H1 (cell line): ENCODE measurements at regions not wholly inside any gene's neighbourhood (a gene's known extent, or its start where the extent isn't known, plus 50 kb on each side); places are given as distances from the start of the nearest gene placed in this dataset.

ENCODE experiments used
- CTCF ChIA-PET: fragments of 300-600 bp; sonication (Branson Sonifier 250); formaldehyde crosslinking; loops from one replicate; lab custom pipeline; 2021; ENCODE audit not compliant: partially characterized antibody; lab: Charles Lee
- POLR2A ChIA-PET: fragments of 300-600 bp; sonication (Branson Sonifier 250); formaldehyde crosslinking; loops from one replicate; lab custom pipeline; 2021; ENCODE audit warnings: inconsistent platforms; ENCODE audit not compliant: partially characterized antibody; lab: Charles Lee
- DNase-seq, 2 experiments: peaks; one replicate each; pipeline versions ENCODE4 v3.0.0 to v3.0.0-alpha.2; 2010 to 2022; ENCODE audit warnings: low spot score in 2 of 2, low read depth in 1 of 2, mixed read lengths in 1 of 2
- FAIRE-seq: peaks from 2 replicates; lab custom pipeline; 2011; peaks lifted over from hg19 to GRCh38; lab: Jason Lieb, UNC
- H2AFZ ChIP-seq: 2 replicates; pipeline ENCODE4 v1.8.1; 2012; ENCODE audit warnings: low read length, inconsistent platforms
- H2AK5ac ChIP-seq: 2 replicates; pipeline ENCODE4 v1.6.1; 2013; ENCODE audit warnings: low read depth, low read length
- H2BK120ac ChIP-seq: replicated peaks from 2 replicates; pipeline ENCODE3; 2013; ENCODE audit warnings: low read depth, low read length, inconsistent platforms
- H2BK12ac ChIP-seq: 2 replicates; pipeline ENCODE4 v1.6.1; 2013; ENCODE audit warnings: low read depth, low read length
- H2BK15ac ChIP-seq: 2 replicates; pipeline ENCODE4 v1.6.1; 2013; ENCODE audit warnings: low read length
- H2BK20ac ChIP-seq: 2 replicates; pipeline ENCODE4 v1.6.1; 2013; ENCODE audit warnings: low read length
- H2BK5ac ChIP-seq: 2 replicates; pipeline ENCODE4 v1.6.1; 2013; ENCODE audit warnings: low read depth, low read length
- H3K14ac ChIP-seq: 2 replicates; pipeline ENCODE4 v1.6.1; 2013; ENCODE audit warnings: inconsistent platforms; ENCODE audit not compliant: insufficient read length
- H3K18ac ChIP-seq: 2 replicates; pipeline ENCODE4 v1.6.1; 2013; ENCODE audit warnings: low read length; ENCODE audit errors: extremely low read depth
- H3K23ac ChIP-seq: 2 replicates; pipeline ENCODE4 v1.6.1; 2013; ENCODE audit warnings: inconsistent platforms; ENCODE audit not compliant: insufficient read length
- H3K23me2 ChIP-seq: 2 replicates; pipeline ENCODE4 v1.6.1; 2013; ENCODE audit warnings: low read depth, low read length
- H3K27ac ChIP-seq: 2 replicates; pipeline ENCODE4 v1.6.1; 2011; ENCODE audit warnings: low read depth, low read length, inconsistent platforms
- H3K27me3 ChIP-seq, 4 experiments: replicated peaks in 1 of 4; 1 replicate in 1 of 4; 2 replicates in 3 of 4; pipeline versions ENCODE4 v1.6.1 to v1.8.1; 2011 to 2013; ENCODE audit warnings: low read length in 3 of 4, mild to moderate bottlenecking in 3 of 4, inconsistent platforms in 2 of 4, mixed read lengths in 2 of 4, moderate library complexity in 1 of 4; ENCODE audit not compliant: control insufficient read depth in 3 of 4, insufficient read depth in 3 of 4; ENCODE audit errors: extremely low read depth in 1 of 4
- H3K36me3 ChIP-seq, 4 experiments: 2 replicates each; pipeline versions ENCODE4 v1.6.1 to v1.8.1; 2011 to 2013; ENCODE audit warnings: mild to moderate bottlenecking in 4 of 4, low read length in 3 of 4, moderate library complexity in 2 of 4, control low read depth in 1 of 4, inconsistent platforms in 1 of 4; ENCODE audit not compliant: insufficient read depth in 4 of 4, control insufficient read depth in 2 of 4
- H3K4ac ChIP-seq: replicated peaks from 2 replicates; pipeline ENCODE3; 2013; ENCODE audit warnings: low read length, low read depth, mixed read lengths, inconsistent platforms; ENCODE audit not compliant: insufficient read length
- H3K4me1 ChIP-seq, 4 experiments: replicated peaks in 1 of 4; 1 replicate in 1 of 4; 2 replicates in 3 of 4; pipeline versions ENCODE4 v1.6.1 to v1.8.1; 2011 to 2013; ENCODE audit warnings: low read length in 3 of 4, inconsistent platforms in 2 of 4, mixed read lengths in 1 of 4; ENCODE audit not compliant: insufficient read depth in 4 of 4, control insufficient read depth in 3 of 4
- H3K4me2 ChIP-seq, 2 experiments: 2 replicates each; pipeline versions ENCODE4 v1.6.1 to v1.8.1; 2011 to 2013; ENCODE audit warnings: low read depth in 2 of 2, low read length in 2 of 2, control low read depth in 1 of 2, inconsistent platforms in 1 of 2, mild to moderate bottlenecking in 1 of 2; ENCODE audit not compliant: insufficient read depth in 1 of 2
- H3K4me3 ChIP-seq, 4 experiments: fragments of 200-600, 300-600 bp in 1 of 4; sonication (generic), shearing (Covaris generic), sonication (Bioruptor Twin) in 1 of 4; 2 replicates each; pipeline versions ENCODE4 v1.5.1 to v1.8.1; 2011 to 2016; ENCODE audit warnings: low read length in 4 of 4, low read depth in 3 of 4, control low read depth in 2 of 4, inconsistent platforms in 2 of 4, mild to moderate bottlenecking in 2 of 4, mixed read lengths in 1 of 4, moderate library complexity in 1 of 4; ENCODE audit not compliant: insufficient read depth in 2 of 4; ENCODE audit errors: extremely low read depth in 1 of 4
- H3K56ac ChIP-seq: replicated peaks from 2 replicates; pipeline ENCODE3; 2013; ENCODE audit warnings: low read depth, mild to moderate bottlenecking, mixed read lengths, low read length, inconsistent platforms; ENCODE audit not compliant: insufficient read length
- H3K79me1 ChIP-seq: 2 replicates; pipeline ENCODE4 v1.6.1; 2013; ENCODE audit warnings: low read depth, low read length, control low read depth
- H3K79me2 ChIP-seq, 2 experiments: 2 replicates each; pipeline versions ENCODE4 v1.6.1 to v1.8.1; 2012 to 2013; ENCODE audit warnings: low read length in 2 of 2, mild to moderate bottlenecking in 2 of 2, inconsistent platforms in 1 of 2; ENCODE audit not compliant: insufficient read depth in 2 of 2, control insufficient read depth in 1 of 2
- H3K9ac ChIP-seq, 4 experiments: replicated peaks in 1 of 4; 1 replicate in 1 of 4; 2 replicates in 3 of 4; pipeline versions ENCODE4 v1.6.1 to v1.8.1; 2011 to 2013; ENCODE audit warnings: low read depth in 3 of 4, low read length in 3 of 4, control low read depth in 2 of 4, mild to moderate bottlenecking in 2 of 4, moderate library complexity in 2 of 4, inconsistent platforms in 1 of 4; ENCODE audit errors: extremely low read depth in 1 of 4
- H3K9me3 ChIP-seq, 2 experiments: 2 replicates each; pipeline versions ENCODE4 v1.6.1 to v1.8.1; 2012 to 2013; ENCODE audit warnings: mild to moderate bottlenecking in 2 of 2, moderate library complexity in 2 of 2, control low read depth in 1 of 2, inconsistent platforms in 1 of 2, low read depth in 1 of 2, low read length in 1 of 2, mixed read lengths in 1 of 2; ENCODE audit not compliant: insufficient read depth in 2 of 2
- H4K20me1 ChIP-seq, 2 experiments: replicated peaks in 1 of 2; 2 replicates each; pipeline versions ENCODE3 to v1.8.1; 2011 to 2013; ENCODE audit warnings: inconsistent platforms in 2 of 2, low read length in 2 of 2, mild to moderate bottlenecking in 1 of 2; ENCODE audit not compliant: insufficient read depth in 2 of 2, control insufficient read depth in 1 of 2
- H4K5ac ChIP-seq: 2 replicates; pipeline ENCODE4 v1.6.1; 2013; ENCODE audit warnings: low read length, low read depth, mixed read lengths, inconsistent platforms; ENCODE audit not compliant: insufficient read length
- H4K8ac ChIP-seq: 2 replicates; pipeline ENCODE4 v1.8.0; 2013; ENCODE audit warnings: mild to moderate bottlenecking, moderate library complexity, low read length, inconsistent platforms; ENCODE audit not compliant: insufficient read depth; ENCODE audit errors: extremely low read depth
- H4K91ac ChIP-seq: replicated peaks from 2 replicates; pipeline ENCODE3; 2013; ENCODE audit warnings: low read length, mixed read lengths, inconsistent platforms; ENCODE audit not compliant: insufficient read length
- CBX5 ChIP-seq: fragments of 300-800, 300-1000 bp; sonication (generic); IDR thresholded peaks from 2 replicates; pipeline ENCODE4 v1.7.1; 2016; ENCODE audit warnings: antibody characterized with exemption, low read length, low read depth
- CHD2 ChIP-seq: IDR thresholded peaks from 2 replicates; pipeline ENCODE4 v1.6.1; 2012; ENCODE audit warnings: low read length, improper control_type of control experiment
- HDAC2 ChIP-seq, 2 experiments: fragments of 300-600 bp in 1 of 2; sonication (generic) in 1 of 2; IDR thresholded peaks; 2 replicates each; pipeline ENCODE4 v1.6.1; 2011 to 2012; ENCODE audit warnings: low read depth in 2 of 2, low read length in 2 of 2, mild to moderate bottlenecking in 2 of 2, moderate library complexity in 2 of 2, borderline replicate concordance in 1 of 2, inconsistent platforms in 1 of 2
- KDM5A ChIP-seq: fragments of 200-600 bp; IDR thresholded peaks from 2 replicates; pipeline ENCODE4 v1.7.1; 2012; ENCODE audit warnings: mild to moderate bottlenecking, low read length, inconsistent platforms, mixed read lengths
- MAX ChIP-seq: IDR thresholded peaks from 2 replicates; pipeline ENCODE4 v1.6.1; 2012; ENCODE audit warnings: inconsistent platforms
- RFX5 ChIP-seq: IDR thresholded peaks from 2 replicates; pipeline ENCODE4 v1.6.1; 2011; ENCODE audit warnings: low read depth, low read length, improper control_type of control experiment, borderline replicate concordance
- SIRT6 ChIP-seq: IDR thresholded peaks from one replicate; pipeline ENCODE4 v1.7.1; 2012; ENCODE audit warnings: low read length, inconsistent platforms
- SIX5 ChIP-seq: IDR thresholded peaks from 2 replicates; pipeline ENCODE4 v1.6.1; 2011; ENCODE audit warnings: mild to moderate bottlenecking, low read depth, low read length
- WGBS, 2 experiments: shearing (Covaris generic) in 1 of 2; methylation state at CpG; one replicate each; pipeline versions ENCODE4 v1.1.6 to v1.1.7; 2013 to 2015; ENCODE audit warnings: low lambda C conversion rate in 2 of 2, mixed read lengths in 2 of 2, inconsistent platforms in 1 of 2, low coverage in 1 of 2, missing lambda C conversion rate in 1 of 2; ENCODE audit not compliant: insufficient replicate concordance in 2 of 2, insufficient coverage in 1 of 2, insufficient read length in 1 of 2; ENCODE audit errors: extremely low coverage in 1 of 2, missing lambda C conversion rate in 1 of 2; 5-methylcytosine and 5-hydroxymethylcytosine counted together

- no peak overlapping the region for H2AK5ac ChIP-seq
- H3K27ac ChIP-seq = no peak overlapping the region
- H3K23me2 ChIP-seq = no peaks in the 10 kb centered on the region
- no peak overlapping the region for H2BK12ac ChIP-seq
- no peak overlapping the region for H4K5ac ChIP-seq
- H3K14ac ChIP-seq = no peak overlapping the region
- H3K9me3 ChIP-seq = no peaks in the 10 kb centered on the region
- no peaks in the 10 kb centered on the region for H3K4me1 ChIP-seq
- no peak overlapping the region for H4K91ac ChIP-seq
- no peak overlapping the region for H2BK120ac ChIP-seq
- POLR2A ChIA-PET = no interaction called here
- 81% methylated on average over 4 of the region's 4 CpGs; no CpG with 5 or more reads in 1 of the 2 experiments for WGBS, 2 experiments
- no peak overlapping the region for H3K56ac ChIP-seq
- TF ChIP-seq CHD2 = no peak
- no peak for TF ChIP-seq HDAC2 (IDR thresholded peaks at IDR 0.05; ENCODE audit: borderline replicate concordance in 1 of 2, low read depth in 2 of 2, low read length in 2 of 2)
- no peak for TF ChIP-seq KDM5A
- no peak for TF ChIP-seq MAX
- no peak for TF ChIP-seq SIX5
- no peak for TF ChIP-seq SIRT6
- TF ChIP-seq RFX5 = no peak
- TF ChIP-seq CBX5 = no peak
- TF ChIP-seq, all 59 proteins: peak for 0
- Histone ChIP-seq H3K23ac (no peak overlapping the region), H3K4me3 (no peak overlapping the region), H2BK20ac (no peak overlapping the region), H3K79me2 (no peaks in the 10 kb centered on the region), H4K8ac (no peak overlapping the region), H2BK15ac (no peak overlapping the region), H2AFZ (no peak overlapping the region), H3K18ac (no peak overlapping the region), H3K9ac (no peak overlapping the region), H2BK5ac (no peak overlapping the region), H3K4me2 (no peak overlapping the region), H3K79me1 (no peaks in the 10 kb centered on the region), H3K4ac (no peak overlapping the region), H3K27me3 (peaks cover 0 to 1% (median 0%) of the 10 kb centered on the region in 4 experiments; a peak in 1 of 7 replicates), H4K20me1 (no peaks in the 10 kb centered on the region), H3K36me3 (no peaks in the 10 kb centered on the region)
- no peak for FAIRE-seq
- CTCF ChIA-PET = no interaction called here
- DNase-seq = no peak
Observed at GRCh38 chr6:93498713-93499112, 79.4 kb upstream of the EPHA7 start.
